DMS53 treated with DMSO at 0.1 percent for 48 hours (cell line): ENCODE measurements at regions not wholly inside any gene's neighbourhood (a gene's known extent, or its start where the extent isn't known, plus 50 kb on each side); places are given as distances from the start of the nearest gene placed in this dataset.
"Not testable (repeated sequence)": the region's sequence is repeated elsewhere in the genome, so short reads cannot be mapped to it uniquely, and the experiment has no call there.

Source experiments
- DNase-seq: peaks from one replicate; lab custom pipeline; 2025; ENCODE audit not compliant: unreplicated experiment; lab: John Stamatoyannopoulos, UW

DNA sequence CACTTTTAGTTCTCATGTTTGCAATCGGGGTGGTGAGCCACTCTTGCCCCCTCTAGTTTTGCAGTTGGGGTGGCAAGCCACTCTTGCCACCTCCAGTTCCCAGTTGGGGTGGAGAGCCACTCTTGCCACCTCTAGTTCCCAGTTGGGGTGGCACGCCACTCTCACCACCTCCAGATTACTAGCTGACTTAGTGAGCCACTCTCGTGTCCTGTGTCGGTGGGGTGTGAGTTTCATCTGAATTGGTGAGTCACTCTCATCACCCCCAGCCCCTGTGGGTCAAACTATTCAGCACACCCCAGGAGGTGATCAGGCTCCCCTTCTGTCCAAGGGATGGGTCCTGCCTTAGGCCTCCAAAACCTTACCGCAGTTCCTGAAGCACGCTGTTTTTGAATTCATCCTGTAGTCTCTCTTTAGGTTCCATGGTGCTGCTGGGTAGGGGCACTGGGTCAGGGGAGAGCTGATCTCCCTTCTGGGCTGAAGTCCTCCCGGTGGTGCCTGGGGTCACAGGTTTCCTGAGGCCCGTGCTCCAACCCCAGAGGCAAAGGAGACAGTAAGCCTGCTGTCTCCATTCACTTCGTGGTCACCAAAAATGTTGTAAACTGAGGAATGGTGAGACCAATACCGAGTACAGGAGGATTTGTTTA lies 224.2 kb upstream of the SYNCRIP start:
- DNase-seq: no peak

DNA sequence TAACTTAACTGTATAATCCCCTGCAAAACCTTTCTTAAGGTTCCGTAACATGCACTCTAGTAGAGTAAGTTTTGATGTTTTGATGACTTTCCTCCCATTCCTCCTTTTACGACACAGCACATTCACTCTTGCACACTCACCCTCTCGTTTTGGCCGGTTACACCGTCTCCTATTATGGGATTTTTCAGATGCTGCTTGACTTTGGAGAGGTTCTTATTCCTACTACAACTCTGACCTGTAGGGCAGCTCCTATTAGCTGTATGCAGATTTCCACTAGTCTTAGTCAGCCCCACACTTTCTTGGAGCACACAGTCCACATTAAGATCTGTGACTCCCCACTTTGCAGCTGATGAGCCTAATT lies 223.7 kb upstream of the SYNCRIP start:
- no peak for DNase-seq

DNA sequence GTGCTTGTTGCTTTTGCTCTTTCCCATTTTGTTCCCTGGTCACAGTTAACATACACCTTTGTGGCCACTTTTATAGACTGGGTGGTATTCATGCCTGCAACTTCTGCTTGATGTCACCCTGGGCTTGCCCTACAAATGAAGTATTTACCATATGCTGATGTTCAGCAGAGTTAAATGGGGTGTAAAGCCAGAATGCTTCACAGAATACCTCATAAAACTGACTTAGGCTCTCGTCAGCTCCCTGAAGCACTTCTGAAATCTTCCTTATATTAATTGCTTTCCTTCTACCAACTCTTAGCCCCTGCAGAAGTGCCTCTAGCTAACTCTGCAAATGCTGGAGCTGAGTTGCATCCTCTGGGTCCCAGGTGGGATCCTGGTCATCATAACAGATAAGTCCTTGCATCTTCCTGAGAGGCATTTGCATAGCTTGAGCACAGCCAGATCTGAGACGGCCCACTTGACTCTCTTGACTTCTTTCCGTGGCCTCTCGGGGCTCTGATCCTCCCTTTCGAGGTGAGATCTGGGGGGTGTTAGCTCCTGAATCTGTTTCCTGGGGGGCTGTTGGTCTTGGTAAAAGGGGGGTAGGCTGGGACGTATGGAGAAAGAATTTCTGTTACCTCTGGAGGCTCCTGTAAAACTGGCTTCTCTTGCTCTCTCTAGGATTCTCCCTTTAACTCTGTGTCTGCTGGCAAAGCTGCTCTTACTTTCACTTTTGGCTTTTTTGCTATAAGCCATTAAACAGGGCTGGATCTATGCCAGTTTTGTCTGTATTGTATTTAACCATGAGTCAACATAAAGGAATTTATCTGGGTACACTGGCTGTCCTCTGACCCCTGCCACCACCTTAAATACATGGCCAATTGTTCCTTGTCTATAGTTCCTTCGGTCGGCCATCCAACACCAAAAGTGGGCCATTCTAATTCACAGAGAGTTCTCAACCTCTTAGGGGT lies 223.0 kb upstream of the SYNCRIP start:
- peak; percentile 24 for DNase-seq

DNA sequence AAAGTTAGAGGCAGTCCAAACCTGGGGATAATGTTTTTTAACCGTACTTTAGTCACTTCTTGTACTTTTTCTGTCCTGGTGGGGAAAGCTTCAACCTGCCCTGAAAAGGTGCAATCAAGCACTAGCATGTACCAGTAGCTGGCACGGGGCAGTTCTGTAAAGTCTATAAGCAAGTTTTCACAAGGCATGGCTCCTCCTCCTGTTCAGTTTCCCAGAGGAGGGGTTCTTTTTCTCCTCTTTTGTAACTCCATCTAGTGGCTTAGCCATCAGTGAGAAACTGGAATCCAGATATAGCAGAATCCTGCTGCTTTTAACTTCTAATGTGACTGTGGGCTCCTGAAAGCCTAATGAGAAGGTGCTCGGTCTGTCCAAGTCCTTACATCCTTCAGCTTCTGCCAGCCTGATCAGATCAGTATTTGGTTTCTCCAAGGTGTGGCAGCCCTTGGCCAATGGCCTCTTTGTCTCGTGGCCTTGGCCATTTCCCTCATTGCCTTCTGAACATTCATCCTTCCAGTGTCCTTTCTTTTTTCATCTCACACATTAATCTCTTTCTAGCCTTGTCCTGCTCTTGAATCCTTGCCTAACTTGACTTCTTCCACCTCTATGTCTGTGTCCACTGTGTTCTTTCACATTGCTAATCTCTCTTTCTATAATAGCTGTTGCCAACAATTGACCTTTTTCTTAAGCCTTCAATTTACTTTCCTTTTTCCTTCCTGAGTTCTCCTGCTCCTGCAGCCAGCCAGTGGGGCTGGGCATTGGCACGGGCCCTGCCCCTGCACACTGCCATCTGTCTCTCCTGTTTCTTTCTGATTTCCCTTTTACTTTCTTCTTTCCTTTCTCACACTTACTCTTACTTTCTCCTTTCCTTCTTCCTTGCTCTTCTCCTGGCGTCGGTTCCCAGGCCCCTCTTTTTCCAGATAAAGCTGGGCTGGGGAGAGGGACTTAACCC lies 222.0 kb upstream of the SYNCRIP start:
- DNase-seq: no peak

DNA sequence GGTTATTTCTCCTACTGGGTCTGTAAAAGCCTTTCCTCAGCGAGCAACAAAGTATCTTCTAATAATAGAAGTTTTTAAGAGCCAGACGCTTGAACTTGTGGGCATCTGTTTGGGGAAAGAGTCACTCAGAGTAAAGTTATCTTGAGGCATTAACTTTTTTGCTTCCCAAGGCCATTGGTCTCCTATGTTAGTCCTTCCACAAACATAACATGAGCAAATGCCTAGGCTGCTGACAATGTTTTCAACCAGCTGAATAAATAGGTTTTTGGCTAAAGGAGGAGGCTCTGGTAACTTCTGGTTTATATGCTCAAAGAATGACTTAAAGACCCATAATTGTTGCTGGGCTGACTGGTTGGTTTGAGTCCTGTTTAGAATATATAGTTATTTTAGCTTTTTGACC lies 213.5 kb upstream of the SYNCRIP start:
- DNase-seq: no peak

DNA sequence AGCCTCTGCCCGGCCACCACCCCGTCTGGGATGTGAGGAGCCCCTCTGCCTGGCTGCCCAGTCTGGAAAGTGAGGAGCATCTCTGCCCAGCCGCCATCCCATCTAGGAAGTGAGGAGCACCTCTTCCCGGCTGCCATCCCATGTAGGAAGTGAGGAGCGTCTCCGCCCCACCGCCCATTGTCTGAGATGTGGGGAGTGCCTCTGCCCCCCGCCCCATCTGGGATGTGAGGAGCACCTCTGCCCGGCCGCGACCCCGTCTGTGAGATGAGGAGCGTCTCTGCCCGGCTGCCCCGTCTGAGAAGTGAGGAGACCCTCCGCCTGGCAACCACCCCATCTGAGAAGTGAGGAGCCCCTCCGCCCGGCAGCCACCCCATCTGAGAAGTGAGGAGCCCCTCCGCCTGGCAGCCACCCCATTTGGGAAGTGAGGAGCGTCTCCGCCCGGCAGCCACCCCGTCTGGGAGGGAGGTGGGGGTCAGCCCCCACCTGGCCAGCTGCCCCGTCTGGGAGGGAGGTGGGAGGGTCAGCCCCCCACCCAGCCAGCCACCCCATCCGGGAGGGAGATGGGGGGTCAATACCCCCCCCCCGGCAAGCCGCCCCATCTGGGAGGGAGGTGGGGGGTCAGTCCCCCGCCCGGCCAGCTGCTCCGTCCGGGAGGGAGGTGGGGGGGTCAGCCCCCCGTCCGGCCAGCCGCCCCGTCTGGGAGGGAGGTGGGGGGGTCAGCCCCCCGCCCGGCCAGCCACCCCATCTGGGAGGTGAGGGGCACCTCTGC lies 195.8 kb upstream of the SYNCRIP start:
- not testable (repeated sequence) for DNase-seq

DNA sequence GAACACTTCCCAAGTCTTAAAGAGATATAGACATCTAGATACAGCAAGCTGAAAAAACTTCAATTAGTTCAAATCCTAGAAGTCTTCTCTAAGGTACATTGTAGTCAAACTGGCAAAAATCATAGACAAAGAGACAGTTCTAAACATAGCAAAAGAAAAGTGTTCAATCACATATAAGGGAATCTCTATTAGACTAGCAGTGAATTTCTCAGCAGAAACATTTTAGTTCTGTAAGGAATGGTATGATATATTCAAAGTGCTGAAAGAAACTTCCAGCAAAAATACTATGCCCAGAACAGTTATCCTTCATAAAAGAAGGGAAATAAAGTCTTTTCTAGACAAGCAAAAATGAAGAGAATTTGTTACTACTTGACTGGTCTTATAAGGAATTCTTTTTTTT lies 186.3 kb upstream of the SYNCRIP start:
- DNase-seq: no peak

DNA sequence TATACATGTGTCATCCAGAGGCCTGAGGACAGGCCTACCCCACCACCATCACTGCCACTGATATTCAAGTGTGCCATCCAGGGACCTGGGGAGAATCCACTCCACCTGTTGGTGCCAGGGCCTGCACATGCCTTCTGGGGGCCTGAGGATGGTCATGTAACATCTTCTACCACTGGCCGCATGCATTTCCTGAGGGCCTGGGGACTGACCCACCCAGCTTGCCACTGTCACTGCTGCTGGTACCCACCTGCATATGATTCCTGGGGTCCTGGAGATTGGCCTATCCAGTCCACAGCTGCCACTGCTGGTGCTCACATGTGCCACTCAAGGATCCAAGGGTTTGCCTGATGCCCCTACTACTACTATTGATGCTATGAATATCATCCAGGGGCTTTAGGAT lies 184.3 kb upstream of the SYNCRIP start:
- no peak for DNase-seq

DNA sequence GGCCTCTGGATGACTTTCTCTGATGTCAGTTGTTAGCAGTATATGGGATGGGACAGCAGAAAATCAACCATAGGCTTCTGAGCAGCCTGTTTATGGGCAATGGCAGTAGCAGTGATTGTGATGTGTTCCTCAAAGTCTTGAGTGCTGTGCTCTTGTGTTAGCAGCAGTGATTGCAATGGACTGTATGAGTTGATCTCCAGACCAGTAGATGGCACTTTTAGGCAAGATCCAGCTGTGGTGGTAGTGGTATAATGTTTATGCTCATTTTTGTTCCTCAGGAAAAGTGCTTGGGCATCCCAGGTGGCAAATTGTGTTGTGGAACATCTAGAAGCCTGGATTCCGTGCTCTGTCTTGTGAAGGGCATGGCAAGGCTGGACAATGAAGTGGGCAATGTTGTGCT lies 181.6 kb upstream of the SYNCRIP start:
- DNase-seq: no peak

DNA sequence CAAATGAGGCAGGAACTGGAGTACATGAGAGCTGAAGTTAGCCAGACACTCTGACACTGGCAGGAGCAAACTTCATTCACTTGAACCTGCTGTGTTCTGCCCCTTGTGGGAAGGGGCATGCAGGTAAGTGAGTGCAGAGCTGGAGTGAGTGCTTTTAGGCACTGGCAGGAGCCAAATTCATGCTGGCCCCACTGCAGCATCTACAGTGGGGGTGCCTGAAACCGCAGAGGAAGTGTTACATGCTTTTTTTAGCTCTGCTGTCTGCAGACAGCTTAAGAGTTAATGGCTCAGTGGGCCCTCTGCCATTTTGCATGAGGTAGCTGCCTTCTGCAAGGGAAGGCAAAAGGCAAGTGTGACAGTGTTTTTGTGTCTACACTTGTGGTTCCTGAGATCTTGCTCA lies 167.9 kb upstream of the SYNCRIP start:
- DNase-seq: no peak

DNA sequence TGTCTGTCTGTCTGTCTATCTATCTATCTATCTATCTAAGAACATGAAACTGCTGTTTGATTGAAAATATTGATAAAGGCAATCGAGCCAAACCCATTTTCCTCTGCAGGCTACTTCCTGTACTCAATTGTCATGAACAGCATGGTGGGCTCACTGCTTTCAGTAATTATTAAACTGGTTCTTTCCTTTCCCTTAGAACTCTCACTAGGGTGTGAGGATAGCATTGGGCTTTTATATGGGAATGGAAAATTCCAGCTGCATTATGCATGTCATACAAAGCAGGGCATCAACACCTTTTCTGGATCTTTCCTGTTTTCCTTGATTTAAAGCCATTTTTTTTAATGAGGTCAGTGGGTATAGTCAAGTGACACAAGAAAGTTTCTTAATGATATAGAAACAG lies 161.0 kb upstream of the SYNCRIP start:
- DNase-seq: no peak

DNA sequence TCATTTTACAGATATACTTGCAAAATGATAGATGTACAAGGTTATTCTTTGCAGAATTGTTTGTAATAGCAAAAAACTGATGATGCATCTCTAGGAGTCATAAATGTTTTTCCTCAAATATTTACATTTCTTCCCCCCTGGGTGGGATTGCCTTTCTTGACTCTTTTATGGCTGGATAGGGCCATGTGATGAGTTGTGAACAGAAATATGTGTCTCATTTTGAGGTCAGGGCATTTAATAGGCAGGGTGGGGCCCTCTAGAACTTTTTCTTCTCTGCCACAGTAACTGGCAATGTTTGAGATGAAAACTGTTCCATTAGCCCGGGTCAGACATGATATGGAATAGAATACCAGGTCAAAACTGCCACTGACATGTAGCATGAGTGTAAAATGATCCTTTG lies 159.5 kb upstream of the SYNCRIP start:
- no peak for DNase-seq

DNA sequence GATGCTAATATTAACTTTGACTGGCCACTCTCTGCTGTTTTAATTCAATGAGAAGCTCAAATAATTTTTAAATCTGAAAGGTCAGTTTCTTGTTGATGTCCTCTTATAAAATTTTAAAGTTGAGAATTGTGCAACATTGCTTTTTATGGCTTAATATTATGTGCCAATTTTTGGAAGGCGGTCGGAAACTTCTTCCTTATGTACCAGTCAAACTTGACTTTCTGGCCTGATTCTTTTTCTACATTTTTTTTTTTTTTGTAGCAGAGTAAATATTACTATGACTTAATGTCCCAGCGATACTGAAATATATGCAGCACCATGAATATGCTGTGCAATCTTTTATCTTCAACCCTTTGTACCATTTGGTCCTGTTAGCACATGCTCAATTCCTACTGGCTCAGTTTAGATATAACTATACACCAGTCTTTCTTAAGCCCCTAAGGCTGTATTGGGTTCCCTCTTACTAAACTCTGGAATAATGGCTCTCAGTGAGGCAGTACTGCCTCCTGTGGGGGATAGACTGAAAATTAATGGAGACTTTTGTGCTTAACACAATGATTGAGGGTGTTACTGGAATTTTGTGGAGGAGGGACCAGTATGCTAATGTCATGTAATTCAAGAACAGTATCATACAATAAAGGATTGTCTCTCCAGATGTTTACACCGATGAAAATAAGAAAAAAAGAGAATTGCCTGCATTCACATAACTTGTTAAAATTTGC lies 156.4 kb upstream of the SYNCRIP start:
- DNase-seq: no peak

DNA sequence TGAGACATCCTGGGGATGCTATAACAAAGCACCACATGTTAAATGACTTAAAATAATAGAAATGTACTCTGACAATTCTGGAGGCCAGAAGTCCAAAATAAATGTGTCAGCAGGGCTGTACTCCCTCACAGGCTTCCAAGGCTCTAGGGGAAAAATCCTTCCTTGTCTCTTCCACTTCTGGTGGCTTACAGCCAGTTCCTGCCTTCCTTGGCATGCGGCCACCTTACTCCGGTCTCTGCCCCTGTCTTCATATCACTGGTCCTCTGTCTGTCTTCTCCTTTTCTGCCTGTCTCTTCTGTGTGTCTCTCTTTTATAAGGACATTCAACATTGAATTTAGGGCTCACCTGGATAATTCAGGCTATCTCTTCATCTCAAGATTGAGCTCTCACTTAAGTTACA lies 155.3 kb upstream of the SYNCRIP start:
- DNase-seq: no peak

DNA sequence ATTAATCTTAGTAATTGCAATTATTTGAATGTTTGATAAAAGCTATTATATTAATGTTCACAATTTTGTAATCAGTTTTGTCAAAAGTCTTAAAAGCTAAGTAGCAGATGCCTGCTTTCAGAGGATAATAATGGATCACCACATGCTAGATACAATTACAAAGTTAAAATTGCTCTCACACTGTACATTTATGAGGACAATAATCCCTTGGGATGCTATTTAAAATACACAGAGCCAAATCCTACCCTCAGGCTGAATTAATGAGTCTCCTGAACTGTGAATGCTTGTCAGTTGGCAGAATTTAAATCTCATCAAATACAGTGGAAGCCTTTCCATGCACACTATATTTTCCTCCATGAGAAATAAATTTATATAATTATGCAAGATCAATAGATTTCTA lies 153.3 kb upstream of the SYNCRIP start:
- no peak for DNase-seq

DNA sequence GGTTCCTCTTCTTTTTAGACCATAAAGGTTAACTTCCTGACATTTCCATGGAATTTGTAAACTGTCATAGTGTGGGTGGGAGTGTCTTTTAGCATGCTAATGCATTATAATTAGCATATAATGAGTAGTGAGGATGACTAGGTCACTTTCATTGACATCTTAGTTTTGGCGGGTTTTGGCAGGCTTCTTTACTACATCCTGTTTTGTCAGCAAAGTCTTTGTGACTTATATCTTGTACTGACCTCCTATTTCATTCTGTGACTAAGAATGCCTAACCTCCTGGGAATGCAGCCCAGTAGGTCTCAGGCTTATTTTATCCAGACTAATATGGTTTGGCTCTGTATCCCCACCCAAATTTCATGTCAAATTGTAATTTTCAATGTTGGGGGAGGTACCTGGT lies 149.6 kb upstream of the SYNCRIP start:
- no peak for DNase-seq

DNA sequence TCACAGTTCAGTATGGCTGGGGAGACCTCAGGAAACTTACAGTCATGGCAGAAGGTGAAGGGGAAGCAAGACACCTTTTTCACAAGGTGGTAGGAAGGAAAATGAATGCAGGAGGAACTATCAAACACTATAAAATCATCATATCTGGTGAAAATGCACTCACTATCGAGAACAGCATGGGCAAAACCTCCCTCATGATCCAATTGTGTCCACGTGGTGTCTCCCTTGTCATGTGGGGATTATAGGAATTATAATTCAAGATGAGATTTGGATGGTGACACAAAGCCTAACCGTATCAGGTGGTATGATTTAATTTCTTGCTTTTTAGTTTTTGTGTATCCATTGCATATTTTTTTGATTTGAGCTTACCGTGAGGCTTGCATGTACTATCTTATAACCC lies 133.2 kb upstream of the SYNCRIP start:
- no peak for DNase-seq

DNA sequence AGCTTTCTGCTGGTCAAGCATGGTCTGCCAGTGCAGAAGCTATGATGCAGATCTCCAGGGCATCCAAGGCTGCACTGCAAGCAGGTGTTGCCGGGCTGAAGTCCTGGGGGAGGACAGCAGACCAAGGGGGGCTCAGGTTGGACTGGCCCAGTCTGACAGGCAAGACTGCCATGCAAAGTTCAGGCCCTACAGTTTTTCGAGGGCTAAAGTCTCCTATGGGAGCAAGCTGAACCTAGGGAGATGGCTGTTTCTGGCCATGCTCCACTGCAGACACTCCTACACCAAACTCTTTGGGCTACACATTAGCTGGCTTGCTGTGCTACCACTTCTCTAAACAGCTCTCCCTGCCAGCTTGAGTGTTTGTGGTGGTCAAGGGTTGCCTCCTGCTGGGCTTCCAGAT lies 130.0 kb upstream of the SYNCRIP start:
- no peak for DNase-seq

DNA sequence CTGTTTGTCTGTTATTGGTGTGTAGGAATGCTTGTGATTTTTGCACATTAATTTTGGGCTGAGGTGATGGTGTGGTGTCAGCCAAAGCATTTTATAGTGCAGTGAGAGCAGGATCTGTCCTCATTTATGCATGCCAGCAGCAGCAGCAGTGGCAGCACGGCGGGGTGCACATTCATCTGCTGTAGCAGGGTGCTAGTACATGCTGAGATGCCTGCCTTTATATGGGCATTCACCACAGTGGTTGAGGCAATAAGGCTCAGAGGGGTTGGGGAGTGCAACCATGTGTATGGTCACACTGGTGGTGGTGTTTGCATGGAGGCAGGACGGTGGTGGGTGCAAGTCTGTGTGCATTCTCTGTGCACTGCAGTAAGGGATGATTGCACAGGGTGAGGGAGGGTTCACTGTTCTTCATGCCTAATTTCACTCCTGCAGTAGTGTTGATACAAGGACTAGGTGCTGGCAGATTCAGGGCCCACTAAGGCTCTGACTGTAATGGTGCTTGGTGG lies 129.3 kb upstream of the SYNCRIP start:
- no peak for DNase-seq

DNA sequence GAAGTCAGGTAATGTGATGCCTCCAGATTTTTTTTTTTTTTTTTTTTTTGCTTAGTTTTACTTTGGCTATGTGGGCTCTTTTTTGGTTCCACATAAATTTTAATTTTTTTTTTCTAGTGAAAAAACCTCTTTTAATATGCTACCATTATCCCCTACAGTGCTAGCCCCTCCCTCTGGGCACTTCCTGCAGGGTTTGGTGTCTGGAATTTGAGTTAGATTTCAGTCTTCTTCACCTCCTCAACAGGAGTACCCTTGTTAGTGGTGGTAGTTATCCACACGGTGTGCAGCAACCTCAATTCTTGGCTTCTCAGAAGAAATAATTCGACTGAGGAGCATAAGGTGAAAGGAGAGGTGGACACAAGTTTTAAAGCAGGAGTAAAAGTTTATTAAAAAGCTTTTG lies 128.8 kb upstream of the SYNCRIP start:
- DNase-seq: no peak
